Choroid plexus epithelial cell (primary cell): ENCODE measurements at regions not wholly inside any gene's neighbourhood (a gene's known extent, or its start where the extent isn't known, plus 50 kb on each side); places are given as distances from the start of the nearest gene placed in this dataset.
A peak's percentile ranks its signal among the peaks of the same experiment; 100 is the strongest.
"Not testable (repeated sequence)": the region's sequence is repeated elsewhere in the genome, so short reads cannot be mapped to it uniquely, and the experiment has no call there.

Experiments
- DNase-seq: peaks from one replicate; pipeline ENCODE4 v3.0.0-alpha.2; 2010; ENCODE audit warnings: low read depth
- H3K4me3 ChIP-seq: 2 replicates; pipeline ENCODE4 v1.5.1; 2011; ENCODE audit warnings: low read depth, mild to moderate bottlenecking, control low read depth, low read length, moderate library complexity
- CTCF ChIP-seq: conservative IDR thresholded peaks from 2 replicates; pipeline ENCODE4 v1.5.1; 2011; ENCODE audit warnings: low read depth, mild to moderate bottlenecking, control low read depth, inconsistent platforms, low read length, moderate library complexity

- DNase-seq, result no peak
- no peak for TF ChIP-seq CTCF
- no peak overlapping the region for H3K4me3 ChIP-seq
These were observed 75.1 kb downstream of the HAUS1 start for GRCh38 chr18:46179306-46179705.

GRCh38 chr18:46182633-46183358, 78.6 kb downstream of the HAUS1 start:
- DNase-seq, result peak; percentile 25
- no peak for TF ChIP-seq CTCF
- H3K4me3 ChIP-seq, result no peak overlapping the region

GRCh38 chr18:46184296-46184695, 80.1 kb downstream of the HAUS1 start:
- DNase-seq, H3K4me3 ChIP-seq: not testable (repeated sequence)

GRCh38 chr18:46184727-46185126, 80.5 kb downstream of the HAUS1 start:
- H3K4me3 ChIP-seq, result no peak overlapping the region
- TF ChIP-seq CTCF, result no peak
- DNase-seq, result no peak

- no peak for DNase-seq
- H3K4me3 ChIP-seq, result no peak overlapping the region
- no peak for TF ChIP-seq CTCF
These were observed 86.5 kb downstream of the HAUS1 start for GRCh38 chr18:46190667-46191066.

- no peak overlapping the region for H3K4me3 ChIP-seq
- DNase-seq, result no peak
- no peak for TF ChIP-seq CTCF
These were observed 92.5 kb downstream of the HAUS1 start for GRCh38 chr18:46196627-46197243.

- H3K4me3 ChIP-seq, result no peak overlapping the region
- DNase-seq, result peak; percentile 70
- TF ChIP-seq CTCF, result no peak
These were observed 95.4 kb downstream of the HAUS1 start for GRCh38 chr18:46199515-46200147.

GRCh38 chr18:46200178-46201055, 96.2 kb downstream of the HAUS1 start:
- not testable (repeated sequence) for DNase-seq, H3K4me3 ChIP-seq
